HG03064 (cell line): ENCODE measurements at regions not wholly inside any gene's neighbourhood (a gene's known extent, or its start where the extent isn't known, plus 50 kb on each side); places are given as distances from the start of the nearest gene placed in this dataset.

Experiments
- ATAC-seq: cut with Tn5 transposase; IDR thresholded peaks from one replicate; pipeline ENCODE4 v1.9.1; 2021; ENCODE audit warnings: low read depth; ENCODE audit not compliant: unreplicated experiment

- ATAC-seq: no peak
Observed at GRCh38 chr12:97082029-97082428, 175.0 kb downstream of the NEDD1 start.

- no peak for ATAC-seq
Observed at GRCh38 chr12:97093187-97093683, 186.2 kb downstream of the NEDD1 start.

GRCh38 chr12:97097734-97098133, 190.7 kb downstream of the NEDD1 start:
- no peak for ATAC-seq

GRCh38 chr12:97109441-97109840, 202.4 kb downstream of the NEDD1 start:
- no peak for ATAC-seq

GRCh38 chr12:97112136-97112535, 205.1 kb downstream of the NEDD1 start:
- no peak for ATAC-seq

GRCh38 chr12:97118796-97119375, 211.8 kb downstream of the NEDD1 start:
- ATAC-seq: no peak

GRCh38 chr12:97127061-97127460, 220.0 kb downstream of the NEDD1 start:
- ATAC-seq: no peak

GRCh38 chr12:97131220-97131981, 224.3 kb downstream of the NEDD1 start:
- no peak for ATAC-seq

- no peak for ATAC-seq
Observed at GRCh38 chr12:97132270-97132669, 225.2 kb downstream of the NEDD1 start.

- no peak for ATAC-seq
Observed at GRCh38 chr12:97134495-97134894, 227.4 kb downstream of the NEDD1 start.

- no peak for ATAC-seq
Observed at GRCh38 chr12:97140355-97140754, 233.3 kb downstream of the NEDD1 start.

- ATAC-seq: no peak
Observed at GRCh38 chr12:97142737-97143410, 235.8 kb downstream of the NEDD1 start.

- ATAC-seq: peak; percentile 95
Observed at GRCh38 chr12:97148941-97149559, 242.0 kb downstream of the NEDD1 start.

- no peak for ATAC-seq
Observed at GRCh38 chr12:97151481-97151880, 244.4 kb downstream of the NEDD1 start.

- no peak for ATAC-seq
Observed at GRCh38 chr12:97159377-97159776, 252.3 kb downstream of the NEDD1 start.

GRCh38 chr12:97160277-97160676, 253.2 kb downstream of the NEDD1 start:
- ATAC-seq: no peak

GRCh38 chr12:97162173-97162572, 255.1 kb downstream of the NEDD1 start:
- ATAC-seq: no peak

- no peak for ATAC-seq
Observed at GRCh38 chr12:97164936-97165335, 257.9 kb downstream of the NEDD1 start.

- no peak for ATAC-seq
Observed at GRCh38 chr12:97167598-97167997, 260.5 kb downstream of the NEDD1 start.

- no peak for ATAC-seq
Observed at GRCh38 chr12:97168804-97169203, 261.7 kb downstream of the NEDD1 start.

- ATAC-seq: no peak
Observed at GRCh38 chr12:97169889-97170567, 263.0 kb downstream of the NEDD1 start.
